ENCODE measurements at regions not wholly inside any gene's neighbourhood (a gene's known extent, or its start where the extent isn't known, plus 50 kb on each side); places are given as distances from the start of the nearest gene placed in this dataset.
"Not testable (repeated sequence)": the region's sequence is repeated elsewhere in the genome, so short reads cannot be mapped to it uniquely, and the experiment has no call there.

DNA sequence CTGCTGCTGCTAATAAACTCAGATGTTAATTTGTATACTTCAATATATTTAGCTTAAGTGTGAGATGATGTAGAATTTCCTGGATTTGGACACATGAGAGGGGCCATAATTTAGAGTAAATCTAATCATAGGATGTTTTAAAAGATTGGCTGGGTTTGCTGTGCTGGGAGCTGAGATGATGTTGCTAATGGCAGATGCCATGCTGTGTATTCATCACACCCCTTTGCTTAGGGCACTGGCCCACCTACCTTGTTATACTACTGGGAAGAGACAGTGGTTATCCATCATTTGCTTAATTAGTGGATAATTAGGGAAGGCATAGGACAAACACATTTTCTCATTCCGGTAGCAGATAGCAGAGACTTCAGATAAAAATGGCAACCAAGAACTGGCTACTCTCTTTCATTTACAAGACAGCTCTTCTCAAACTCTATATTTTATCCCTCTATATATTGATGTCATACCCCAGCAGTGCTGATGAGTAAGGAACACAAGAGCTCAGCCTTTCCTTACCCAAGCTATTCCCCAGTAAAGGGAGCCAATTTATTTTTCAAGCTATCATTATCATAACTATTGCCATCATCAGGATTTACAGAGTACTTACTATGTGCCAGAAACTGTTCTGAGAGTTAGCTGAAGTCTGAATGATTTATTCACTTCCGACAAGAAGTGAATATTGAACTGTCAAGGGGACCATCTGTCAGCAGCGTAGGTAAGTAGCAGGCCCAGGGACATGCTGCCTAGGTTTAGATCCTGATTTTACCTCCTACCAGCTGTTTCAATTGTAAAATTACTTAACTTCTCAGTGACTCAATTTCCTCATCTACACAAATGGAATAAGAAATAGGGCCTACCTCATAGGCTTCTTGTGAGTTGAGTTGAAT, 204.6 kb upstream of the FLRT2 start:
- no peak for DNase-seq
- in situ Hi-C loops (cut with HindIII; ENCODE audit: low pct_ligation_motif_present, low pct_unique_long_range_greater_than_20kb, low sequenced_read_pairs): no loop called here

DNA sequence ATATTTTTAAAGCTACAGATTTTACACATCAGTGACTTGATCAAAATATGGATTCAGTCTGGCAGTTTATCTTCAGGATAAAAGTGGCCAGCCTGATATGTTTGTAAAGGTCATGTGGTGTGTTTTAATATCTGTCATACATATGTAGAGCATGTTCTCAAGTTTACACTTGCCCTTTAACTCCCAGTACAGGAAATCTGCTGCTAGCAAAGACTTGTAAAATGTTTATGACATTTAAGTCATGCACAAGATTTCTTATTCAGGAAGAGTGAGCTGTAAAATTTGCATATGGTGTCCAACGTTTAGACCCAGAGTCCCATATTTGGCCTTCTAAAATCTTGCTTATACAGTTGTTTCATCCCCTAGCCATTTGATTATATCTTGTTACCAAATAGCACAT, 197.5 kb upstream of the FLRT2 start:
- DNase-seq: no peak
- in situ Hi-C loops (cut with HindIII; ENCODE audit: low pct_ligation_motif_present, low pct_unique_long_range_greater_than_20kb, low sequenced_read_pairs): no loop called here

DNA sequence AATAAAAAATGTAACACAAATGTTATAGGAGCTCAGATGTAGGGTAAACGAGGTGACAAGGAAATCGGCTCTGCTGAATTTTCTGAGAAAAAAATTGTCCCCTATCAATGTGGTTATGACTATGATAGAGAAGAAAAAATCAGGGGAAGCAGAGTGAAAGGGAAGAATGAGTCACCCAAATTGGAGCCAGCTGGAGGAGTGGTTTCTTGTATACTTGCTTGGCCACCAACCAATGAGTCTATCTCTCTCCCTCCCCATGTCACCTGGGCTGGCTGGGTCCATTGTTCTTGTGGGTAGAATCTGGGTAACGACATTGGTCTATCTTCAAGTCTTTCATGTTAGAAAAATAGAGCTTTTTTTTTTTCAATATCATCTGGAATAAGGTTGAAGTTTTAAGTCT, 196.6 kb upstream of the FLRT2 start:
- no peak for DNase-seq
- in situ Hi-C loops (cut with HindIII; ENCODE audit: low pct_ligation_motif_present, low pct_unique_long_range_greater_than_20kb, low sequenced_read_pairs): no loop called here

DNA sequence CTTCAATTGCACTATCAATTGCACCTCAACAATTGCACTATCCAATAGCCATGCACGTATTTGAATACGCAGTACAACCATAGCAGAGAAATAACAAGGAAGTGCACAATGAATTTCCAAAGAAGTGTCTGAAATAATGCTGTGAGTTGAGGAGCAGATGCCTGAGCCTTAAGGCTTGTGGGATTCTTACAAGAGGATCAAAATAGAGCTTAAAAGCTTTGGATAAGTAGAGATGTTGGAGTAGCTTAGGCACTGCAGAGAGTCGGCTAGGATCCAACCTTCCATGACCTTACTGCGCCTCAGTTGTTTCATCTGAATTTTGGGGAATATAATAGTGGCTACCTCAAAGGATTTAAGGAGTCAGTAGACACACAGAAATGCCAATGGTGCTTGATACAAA, 196.1 kb upstream of the FLRT2 start:
- no peak for DNase-seq
- in situ Hi-C loops (cut with HindIII; ENCODE audit: low pct_ligation_motif_present, low pct_unique_long_range_greater_than_20kb, low sequenced_read_pairs): no loop called here

DNA sequence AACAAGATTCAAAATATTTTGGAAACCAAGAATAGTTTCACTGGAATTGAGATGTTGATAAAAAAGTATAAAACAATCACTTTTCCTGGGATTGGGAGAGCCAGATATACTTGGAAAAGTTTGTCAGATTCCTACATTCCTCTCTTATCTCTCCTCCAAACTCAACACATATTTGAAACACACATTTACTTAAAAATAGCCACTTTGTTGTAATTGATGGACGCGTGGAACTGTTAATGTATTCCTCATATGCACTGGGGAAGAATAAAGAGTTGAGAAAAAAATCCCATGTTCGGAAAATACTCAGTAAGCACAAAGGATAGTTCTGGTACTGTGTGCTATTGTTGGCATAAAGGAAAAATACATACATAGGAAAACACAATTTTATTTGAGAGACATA, 195.6 kb upstream of the FLRT2 start:
- no peak for DNase-seq
- in situ Hi-C loops (cut with HindIII; ENCODE audit: low pct_ligation_motif_present, low pct_unique_long_range_greater_than_20kb, low sequenced_read_pairs): no loop called here

DNA sequence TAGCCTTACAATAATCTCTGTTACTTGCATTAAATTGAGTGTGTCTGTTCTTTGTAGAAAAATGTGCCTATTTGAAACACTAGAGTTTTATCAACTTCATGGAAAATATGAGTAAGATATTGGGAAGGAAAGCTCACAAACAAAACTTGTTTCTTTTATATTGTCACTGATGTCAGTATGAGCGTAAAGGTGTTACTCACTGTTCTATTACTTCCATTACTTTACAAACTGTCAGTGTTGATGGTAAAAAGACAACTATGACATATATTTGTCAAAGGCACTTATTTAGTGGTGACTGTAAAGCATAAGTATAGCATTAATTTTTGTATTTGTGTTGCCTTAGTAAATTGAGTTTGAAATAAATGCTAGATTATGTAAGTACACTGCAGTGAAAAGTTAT, 193.7 kb upstream of the FLRT2 start:
- in situ Hi-C loops (cut with HindIII; ENCODE audit: low pct_ligation_motif_present, low pct_unique_long_range_greater_than_20kb, low sequenced_read_pairs): no loop called here
- DNase-seq: no peak

DNA sequence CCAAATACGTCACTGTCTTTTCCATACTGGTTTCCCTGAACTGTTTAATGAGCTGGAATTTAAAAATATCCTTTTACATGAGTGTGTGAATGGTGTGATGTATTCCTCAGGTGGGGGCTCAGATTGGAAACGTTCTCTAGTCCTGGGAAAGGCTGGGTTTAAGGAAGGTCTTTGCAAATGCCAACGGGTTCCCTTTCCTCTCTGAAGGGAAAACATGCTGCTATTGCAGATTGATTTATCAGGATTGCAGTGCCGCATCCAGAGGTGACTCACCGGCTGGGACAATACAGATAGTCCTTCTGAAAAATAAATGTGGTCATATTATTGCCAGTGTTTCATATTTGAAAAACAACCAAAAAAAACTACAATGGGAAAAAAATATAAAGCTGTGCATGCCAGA, 193.1 kb upstream of the FLRT2 start:
- DNase-seq: no peak
- in situ Hi-C loops (cut with HindIII; ENCODE audit: low pct_ligation_motif_present, low pct_unique_long_range_greater_than_20kb, low sequenced_read_pairs): no loop called here

DNA sequence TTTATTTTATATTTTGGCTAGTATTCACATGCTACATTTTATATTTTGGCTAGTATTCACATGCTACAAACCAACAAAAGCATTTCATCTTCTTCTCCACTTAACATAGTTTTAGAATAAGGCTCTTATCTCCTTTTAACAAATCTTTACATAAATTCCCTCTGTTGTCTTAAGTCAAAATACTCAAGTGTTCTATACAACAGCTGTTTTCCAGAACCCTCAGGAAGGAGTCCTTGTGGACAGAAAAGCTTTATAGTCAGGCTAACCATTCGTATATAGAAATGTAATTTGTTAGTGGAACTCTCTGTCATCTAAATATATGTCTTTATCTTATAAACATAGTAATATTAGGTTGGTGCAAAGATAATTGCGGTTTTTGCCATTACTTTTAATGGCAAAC, 191.0 kb upstream of the FLRT2 start:
- in situ Hi-C loops (cut with HindIII; ENCODE audit: low pct_ligation_motif_present, low pct_unique_long_range_greater_than_20kb, low sequenced_read_pairs): no loop called here
- DNase-seq: no peak

DNA sequence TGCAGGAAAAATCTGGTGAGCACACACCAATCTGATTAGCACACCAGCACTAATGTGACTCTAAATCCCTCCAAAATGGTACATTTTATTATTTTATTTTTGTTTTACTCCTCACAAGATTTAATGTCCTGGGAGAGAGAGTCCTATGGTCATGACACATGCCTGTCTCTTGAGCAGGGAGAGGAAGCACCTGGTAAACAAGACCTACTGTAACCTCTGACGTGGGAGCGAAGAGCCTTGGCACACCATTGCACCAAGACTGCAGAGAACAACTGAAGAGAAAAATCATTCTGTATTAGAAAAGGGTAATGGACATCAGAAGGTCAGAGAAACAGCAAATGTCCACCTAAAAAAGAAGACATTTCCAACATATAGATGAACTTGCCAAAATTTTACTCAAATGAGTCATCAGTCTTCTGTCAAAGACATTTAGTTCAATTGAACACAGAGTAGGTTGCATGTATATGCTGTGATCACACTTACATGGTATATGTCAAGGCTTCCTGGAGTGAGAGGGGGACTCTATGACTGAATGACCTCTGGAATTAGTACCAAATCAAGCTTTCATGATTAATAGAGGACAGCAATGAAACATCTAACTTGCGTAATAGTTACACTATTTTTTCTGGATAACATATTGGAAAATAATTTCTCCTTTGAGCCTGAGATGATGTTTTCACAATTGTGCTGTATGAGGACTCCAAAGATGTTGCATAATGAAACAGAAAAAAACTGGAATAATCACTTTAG, 186.9 kb upstream of the FLRT2 start:
- in situ Hi-C loops (cut with HindIII; ENCODE audit: low pct_ligation_motif_present, low pct_unique_long_range_greater_than_20kb, low sequenced_read_pairs): no loop called here
- DNase-seq: no peak

DNA sequence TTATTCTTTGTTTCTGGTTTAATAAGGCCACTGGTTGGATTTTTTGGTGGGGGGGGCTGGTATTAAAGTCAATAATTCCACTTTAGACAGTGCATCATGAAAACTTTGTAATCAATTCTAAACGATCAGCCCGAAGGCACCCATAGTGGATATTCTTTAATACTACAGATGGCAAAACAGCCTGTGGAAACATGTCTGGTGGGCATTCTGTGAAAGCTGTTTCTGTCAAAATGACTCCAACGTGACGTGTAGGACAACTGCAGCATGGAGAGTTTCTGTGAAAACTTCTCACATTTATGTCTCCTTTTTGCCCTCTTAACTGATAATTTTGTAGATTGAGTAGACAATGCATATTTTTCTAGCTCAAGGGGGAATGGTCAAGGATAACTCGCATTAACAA, 185.8 kb upstream of the FLRT2 start:
- no peak for DNase-seq
- in situ Hi-C loops (cut with HindIII; ENCODE audit: low pct_ligation_motif_present, low pct_unique_long_range_greater_than_20kb, low sequenced_read_pairs): no loop called here

DNA sequence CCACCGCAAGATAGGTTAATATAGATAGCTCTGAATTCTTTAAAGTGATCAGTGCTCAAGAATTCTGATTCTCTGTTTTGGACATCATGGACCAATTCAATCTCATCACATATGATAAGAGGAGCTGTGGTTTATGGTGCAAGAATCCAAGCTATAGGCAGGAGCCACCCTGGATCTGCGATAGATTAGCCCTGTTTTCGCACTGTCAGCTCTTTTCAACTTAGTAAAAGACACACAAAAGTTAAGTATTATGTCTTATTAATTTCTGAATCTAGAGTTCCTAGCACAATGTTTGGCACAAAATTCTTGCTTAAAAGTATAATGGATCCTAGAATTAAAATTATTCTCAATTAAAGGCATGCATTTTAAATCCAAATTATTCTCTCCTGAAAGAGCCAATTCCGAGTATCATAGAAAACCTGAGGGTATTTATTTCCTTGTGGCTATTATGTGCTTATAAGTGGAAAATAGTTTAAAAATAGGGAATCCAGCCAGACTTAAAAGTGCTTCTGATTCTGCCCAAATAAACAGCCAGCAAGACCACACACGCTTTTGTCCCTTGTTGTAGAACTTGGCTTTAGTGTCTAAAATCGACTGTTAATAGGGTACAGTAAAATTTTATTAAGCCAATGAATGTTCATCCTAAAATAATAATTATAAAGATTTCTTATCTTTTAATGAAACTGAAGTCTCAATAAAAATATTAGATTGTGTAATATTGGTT, 184.9 kb upstream of the FLRT2 start:
- DNase-seq: no peak
- in situ Hi-C loops (cut with HindIII; ENCODE audit: low pct_ligation_motif_present, low pct_unique_long_range_greater_than_20kb, low sequenced_read_pairs): no loop called here

DNA sequence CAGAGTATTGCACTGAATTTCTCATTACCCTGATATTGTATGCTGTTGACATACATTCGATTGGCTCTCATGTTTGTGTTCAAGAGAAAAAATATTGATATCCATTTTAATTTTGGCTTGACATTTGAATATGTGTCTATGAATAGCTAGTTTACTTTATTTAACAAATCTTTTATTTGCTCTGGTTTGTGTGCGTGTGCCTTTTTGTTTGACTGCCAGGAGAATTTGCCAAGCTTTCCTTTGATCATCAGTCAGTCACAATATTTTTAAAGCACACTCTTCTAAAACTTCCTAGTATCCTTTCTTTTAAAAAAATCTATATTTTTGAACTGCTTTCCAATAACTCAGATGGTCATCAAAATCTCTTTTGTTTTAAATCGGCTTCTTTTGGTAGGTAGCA, 179.3 kb upstream of the FLRT2 start:
- in situ Hi-C loops (cut with HindIII; ENCODE audit: low pct_ligation_motif_present, low pct_unique_long_range_greater_than_20kb, low sequenced_read_pairs): no loop called here
- no peak for DNase-seq

DNA sequence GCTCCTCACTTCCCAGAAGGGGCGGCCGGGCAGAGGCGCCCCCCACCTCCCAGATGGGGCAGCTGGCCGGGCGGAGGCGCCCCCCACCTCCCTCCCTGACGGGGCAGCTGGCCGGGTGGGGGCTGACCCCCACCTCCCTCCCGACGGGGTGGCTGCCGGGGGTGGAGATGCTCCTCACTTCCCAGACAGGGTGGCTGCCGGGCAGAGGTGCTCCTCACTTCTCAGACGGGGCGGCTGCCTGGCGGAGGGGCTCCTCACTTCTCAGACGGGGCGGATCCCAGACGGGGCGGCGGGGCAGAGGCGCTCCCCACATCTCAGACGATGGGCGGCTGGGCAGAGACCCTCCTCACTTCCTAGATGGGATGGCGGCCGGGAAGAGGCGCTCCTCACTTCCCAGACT, 177.4 kb upstream of the FLRT2 start:
- DNase-seq; in situ Hi-C loops (cut with HindIII; ENCODE audit: low pct_ligation_motif_present, low pct_unique_long_range_greater_than_20kb, low sequenced_read_pairs): not testable (repeated sequence)

DNA sequence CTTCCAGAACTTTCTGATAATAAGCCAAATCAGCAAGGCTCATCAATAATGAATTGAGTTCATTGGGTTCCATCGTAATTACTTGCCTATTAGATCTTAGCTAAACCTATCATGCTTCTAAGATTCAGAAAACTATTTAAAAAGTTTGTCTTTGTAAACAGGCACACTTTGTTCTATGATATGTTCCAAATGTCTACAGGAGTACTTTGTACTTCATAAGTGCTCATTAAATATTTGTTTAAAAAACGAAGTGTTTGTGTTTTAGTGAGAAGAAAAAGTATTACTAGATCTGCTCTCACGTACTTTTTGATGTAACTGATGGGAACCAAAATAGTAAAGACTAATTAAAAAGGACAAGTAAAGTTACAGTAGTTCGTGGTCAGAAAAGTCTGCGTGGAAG, 172.8 kb upstream of the FLRT2 start:
- no peak for DNase-seq
- in situ Hi-C loops (cut with HindIII; ENCODE audit: low pct_ligation_motif_present, low pct_unique_long_range_greater_than_20kb, low sequenced_read_pairs): no loop called here

DNA sequence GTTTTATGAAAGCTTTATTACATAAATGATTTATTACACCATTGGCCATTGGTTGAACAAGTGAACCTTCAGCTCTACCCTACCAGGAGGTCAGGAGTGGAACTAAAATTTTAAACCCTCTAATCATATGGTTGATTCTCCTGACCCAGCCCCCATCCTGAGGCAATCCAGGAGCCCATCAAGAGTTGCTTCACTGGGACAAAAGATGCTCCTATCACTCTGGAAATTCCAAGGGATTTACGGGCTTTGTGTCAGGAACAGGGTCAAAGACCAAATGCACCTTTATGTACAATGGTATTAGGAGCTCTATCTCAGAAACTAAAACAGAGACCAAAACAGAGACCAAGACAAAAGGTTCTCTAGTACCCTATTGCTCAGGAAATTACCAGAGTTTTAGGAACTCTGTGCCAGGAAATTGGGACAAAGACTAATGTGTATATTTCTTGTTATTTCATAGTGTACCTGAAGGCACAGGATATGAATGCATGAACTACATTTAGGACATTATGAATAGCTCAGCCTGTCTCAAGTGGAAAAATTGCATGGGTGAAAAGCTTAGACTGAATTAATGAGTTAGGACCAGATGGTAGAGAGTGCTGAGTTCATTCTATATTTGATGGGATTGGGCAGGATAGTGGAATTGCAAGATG, 171.7 kb upstream of the FLRT2 start:
- in situ Hi-C loops (cut with HindIII; ENCODE audit: low pct_ligation_motif_present, low pct_unique_long_range_greater_than_20kb, low sequenced_read_pairs): no loop called here

DNA sequence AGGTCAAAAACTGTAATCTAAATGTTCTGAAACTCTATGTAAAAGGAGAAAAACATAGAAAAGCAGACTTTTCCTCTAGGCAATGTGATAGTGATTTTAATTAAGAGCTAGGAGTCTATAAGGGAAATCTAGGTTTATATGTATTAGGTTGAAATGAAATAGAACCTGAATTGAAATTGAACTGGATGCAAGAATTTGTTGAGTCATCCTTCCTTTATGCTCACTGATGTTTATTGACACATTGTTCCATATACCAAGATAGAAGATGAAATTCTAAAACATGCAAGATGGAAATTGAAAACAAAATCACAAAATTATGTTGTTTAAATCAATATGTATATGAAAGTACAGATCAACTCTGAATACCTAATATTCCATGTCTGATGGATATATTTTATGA, 170.4 kb upstream of the FLRT2 start:
- DNase-seq: no peak
- in situ Hi-C loops (cut with HindIII; ENCODE audit: low pct_ligation_motif_present, low pct_unique_long_range_greater_than_20kb, low sequenced_read_pairs): no loop called here

More for the DNA sequence above, 171.7 kb upstream of the FLRT2 start:
- no peak for DNase-seq

DNA sequence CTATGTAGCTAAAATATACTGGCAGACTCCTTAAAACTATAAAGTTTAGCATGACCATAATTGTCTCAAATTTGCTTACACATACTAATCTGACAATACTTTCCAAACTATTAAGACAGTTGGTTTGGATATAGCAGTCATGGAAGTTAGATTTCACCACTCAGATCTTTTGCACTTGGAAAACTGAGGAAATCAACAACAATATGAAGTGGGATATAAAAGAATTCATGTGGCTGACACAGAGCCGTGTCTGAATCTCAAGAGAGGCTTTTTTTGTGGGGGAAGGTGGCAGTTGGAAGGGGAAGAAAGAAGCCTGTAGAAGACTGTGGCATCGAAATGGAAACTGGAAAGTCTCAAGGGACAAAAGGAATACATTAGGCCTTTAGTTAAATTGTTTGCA, 166.6 kb upstream of the FLRT2 start:
- in situ Hi-C loops (cut with HindIII; ENCODE audit: low pct_ligation_motif_present, low pct_unique_long_range_greater_than_20kb, low sequenced_read_pairs): no loop called here
- DNase-seq: no peak

DNA sequence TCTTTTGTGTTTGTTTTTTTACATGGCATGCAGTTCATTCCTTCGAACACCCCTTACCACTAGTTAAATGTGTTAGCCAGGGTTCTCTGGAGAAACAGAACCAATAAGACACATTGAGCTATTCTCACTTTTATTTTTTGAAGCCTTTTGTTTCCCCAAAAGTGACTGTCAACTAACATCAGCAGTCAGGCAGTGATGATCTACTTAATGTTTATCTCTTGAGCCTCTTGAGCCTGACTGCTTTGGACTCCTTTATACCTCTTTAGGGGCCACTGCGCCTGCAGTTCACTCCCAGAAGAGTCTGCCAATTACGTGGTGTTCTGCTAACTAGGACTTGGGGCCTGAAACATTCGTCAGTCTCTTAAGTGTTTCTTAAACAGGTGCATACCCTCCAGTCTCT, 163.7 kb upstream of the FLRT2 start:
- in situ Hi-C loops (cut with HindIII; ENCODE audit: low pct_ligation_motif_present, low pct_unique_long_range_greater_than_20kb, low sequenced_read_pairs): no loop called here
- no peak for DNase-seq

DNA sequence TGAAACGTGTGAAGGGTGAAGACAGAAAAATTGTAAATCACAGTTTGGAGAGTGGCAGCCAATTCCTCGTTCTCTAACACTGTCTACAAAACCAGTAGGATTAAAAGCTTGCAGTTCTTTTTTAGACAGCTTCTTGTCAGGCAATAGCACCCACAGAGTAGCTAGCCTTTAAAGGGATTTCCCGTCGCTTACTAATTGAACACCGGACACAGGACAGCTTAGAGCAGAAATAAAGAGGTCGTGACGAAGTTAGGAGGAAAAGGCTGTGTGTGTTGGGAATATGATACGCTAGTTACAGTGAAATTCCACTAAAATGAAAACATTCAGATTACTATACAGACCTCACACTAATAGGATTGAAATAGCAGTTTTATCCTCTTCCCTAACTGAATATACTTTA, 149.1 kb upstream of the FLRT2 start:
- no peak for DNase-seq
- in situ Hi-C loops (cut with HindIII; ENCODE audit: low pct_ligation_motif_present, low pct_unique_long_range_greater_than_20kb, low sequenced_read_pairs): no loop called here
